ENCODE measurements at regions not wholly inside any gene's neighbourhood (a gene's known extent, or its start where the extent isn't known, plus 50 kb on each side); places are given as distances from the start of the nearest gene placed in this dataset.

GRCh38 chr4:138707746-138708677 is 307.6 kb upstream of the NOCT start:
- Mint-ChIP-seq H3K27ac (no peak overlapping the region), H3K4me1 (ENCODE audit: low read depth in 2 of 2) (no peaks in the 10 kb centered on the region)

GRCh38 chr4:138706201-138706600 is 309.4 kb upstream of the NOCT start:
- H3K9me3 Mint-ChIP-seq: peaks cover 3 to 8% of the 10 kb centered on the region in 2 donors

More at GRCh38 chr4:138707746-138708677, 307.6 kb upstream of the NOCT start:
- peaks cover 3% of the 10 kb centered on the region for H3K36me3 Mint-ChIP-seq (ENCODE audit: insufficient read depth)
- DNase-seq (no peak), ATAC-seq (replicated peaks) (no peak)
- peaks cover 0 to 6% of the 10 kb centered on the region in 2 donors for H3K27me3 Mint-ChIP-seq
- no peak overlapping the region for H3K4me3 Mint-ChIP-seq
- peaks cover 3 to 8% of the 10 kb centered on the region in 2 donors for H3K9me3 Mint-ChIP-seq

GRCh38 chr4:138702190-138702824 is 313.3 kb upstream of the NOCT start:
- H3K4me3 Mint-ChIP-seq: no peak overlapping the region
- no peaks in the 10 kb centered on the region for H3K27me3 Mint-ChIP-seq
- peaks cover 3% of the 10 kb centered on the region for H3K36me3 Mint-ChIP-seq (ENCODE audit: insufficient read depth)
- DNase-seq (no peak), ATAC-seq (replicated peaks) (no peak)
- H3K4me1 Mint-ChIP-seq (ENCODE audit: low read depth in 2 of 2): no peaks in the 10 kb centered on the region
- no peaks in the 10 kb centered on the region for H3K9me3 Mint-ChIP-seq
- H3K27ac Mint-ChIP-seq: no peak overlapping the region

More at GRCh38 chr4:138706201-138706600, 309.4 kb upstream of the NOCT start:
- ATAC-seq (replicated peaks) (no peak), DNase-seq (no peak)
- Mint-ChIP-seq H3K27ac (no peak overlapping the region), H3K27me3 (peaks cover 0 to 6% of the 10 kb centered on the region in 2 donors), H3K4me1 (ENCODE audit: low read depth in 2 of 2) (no peaks in the 10 kb centered on the region), H3K4me3 (no peak overlapping the region), H3K36me3 (ENCODE audit: insufficient read depth) (peaks cover 3% of the 10 kb centered on the region)

DNA sequence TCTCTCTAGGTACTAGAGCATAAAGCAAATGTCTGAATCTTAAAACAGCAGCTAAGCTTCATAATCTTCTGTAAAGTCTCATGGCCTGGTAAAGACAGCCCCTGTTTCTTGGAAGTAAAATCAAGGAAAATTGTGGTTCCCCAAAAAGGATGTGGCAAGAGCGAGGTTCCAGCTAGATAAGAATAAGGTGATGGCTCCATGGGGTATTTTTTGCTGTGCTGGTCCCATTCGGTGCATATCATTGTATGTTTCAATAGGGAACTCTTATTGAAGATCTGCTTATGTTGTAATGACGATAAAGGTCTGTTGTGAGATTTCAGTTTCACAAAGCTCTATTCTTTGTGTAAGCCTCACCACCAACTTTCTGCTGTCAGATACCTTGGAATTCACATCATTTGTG is 316.9 kb upstream of the NOCT start:
- H3K36me3 Mint-ChIP-seq (ENCODE audit: insufficient read depth): peaks cover 2% of the 10 kb centered on the region
- peaks cover 0 to 10% of the 10 kb centered on the region in 2 donors for H3K9me3 Mint-ChIP-seq
- ATAC-seq (replicated peaks) (no peak), DNase-seq (no peak)
- no peaks in the 10 kb centered on the region for H3K4me1 Mint-ChIP-seq (ENCODE audit: low read depth in 2 of 2)
- H3K4me3 Mint-ChIP-seq: no peak overlapping the region
- H3K27ac Mint-ChIP-seq: no peak overlapping the region
- peaks cover 11 to 13% of the 10 kb centered on the region in 2 donors for H3K27me3 Mint-ChIP-seq

DNA sequence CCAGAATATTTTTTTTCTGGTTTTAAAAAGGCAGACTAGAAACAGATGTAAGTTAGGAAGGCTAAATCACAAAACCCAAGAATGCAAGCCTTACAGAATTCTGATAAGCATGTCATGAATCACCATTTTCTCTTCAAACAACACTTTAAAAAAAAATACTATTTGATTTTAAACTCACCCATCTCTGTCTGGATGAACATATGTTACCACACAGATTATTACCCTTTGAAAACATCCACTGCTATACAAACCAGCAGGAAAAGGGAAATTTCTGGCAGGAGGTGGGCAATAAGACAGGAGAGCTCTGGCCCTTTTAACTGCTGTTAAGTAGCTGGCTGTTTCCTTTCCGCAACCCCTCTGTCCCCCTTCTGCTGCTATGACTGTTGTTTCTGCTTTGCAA is 317.7 kb upstream of the NOCT start:
- DNase-seq: no peak
- no peak for ATAC-seq (replicated peaks)
- H3K4me1 Mint-ChIP-seq (ENCODE audit: low read depth in 2 of 2): no peaks in the 10 kb centered on the region
- no peak overlapping the region for H3K27ac Mint-ChIP-seq
- peaks cover 11 to 13% of the 10 kb centered on the region in 2 donors for H3K27me3 Mint-ChIP-seq
- H3K9me3 Mint-ChIP-seq: peaks cover 0 to 10% of the 10 kb centered on the region in 2 donors
- no peaks in the 10 kb centered on the region for H3K36me3 Mint-ChIP-seq (ENCODE audit: insufficient read depth)
- H3K4me3 Mint-ChIP-seq: no peak overlapping the region

DNA sequence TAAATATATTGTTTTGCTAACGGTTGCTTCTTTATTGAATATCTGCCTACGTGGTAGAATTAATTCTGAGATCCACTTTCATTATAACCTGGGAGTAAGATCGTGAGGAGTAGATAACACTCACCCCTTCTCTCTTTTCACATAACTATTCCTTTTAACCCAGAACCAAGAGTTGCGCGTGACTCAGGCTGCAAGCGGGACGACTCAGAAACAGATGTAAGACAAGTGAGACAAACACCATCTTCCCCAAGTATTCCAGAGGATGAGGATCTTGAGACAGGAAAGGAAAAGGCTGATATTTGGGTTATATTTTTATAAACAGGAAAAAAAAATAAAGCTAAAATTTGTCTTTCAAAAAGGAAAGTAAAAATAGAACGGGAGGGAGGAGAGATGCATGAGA is 318.8 kb upstream of the NOCT start:
- Mint-ChIP-seq H3K9me3 (peaks cover 0 to 10% of the 10 kb centered on the region in 2 donors), H3K27me3 (peaks cover 11 to 13% of the 10 kb centered on the region in 2 donors), H3K36me3 (ENCODE audit: insufficient read depth) (no peaks in the 10 kb centered on the region), H3K27ac (no peak overlapping the region), H3K4me1 (ENCODE audit: low read depth in 2 of 2) (no peaks in the 10 kb centered on the region), H3K4me3 (no peak overlapping the region)
- DNase-seq (no peak), ATAC-seq (replicated peaks) (no peak)

DNA sequence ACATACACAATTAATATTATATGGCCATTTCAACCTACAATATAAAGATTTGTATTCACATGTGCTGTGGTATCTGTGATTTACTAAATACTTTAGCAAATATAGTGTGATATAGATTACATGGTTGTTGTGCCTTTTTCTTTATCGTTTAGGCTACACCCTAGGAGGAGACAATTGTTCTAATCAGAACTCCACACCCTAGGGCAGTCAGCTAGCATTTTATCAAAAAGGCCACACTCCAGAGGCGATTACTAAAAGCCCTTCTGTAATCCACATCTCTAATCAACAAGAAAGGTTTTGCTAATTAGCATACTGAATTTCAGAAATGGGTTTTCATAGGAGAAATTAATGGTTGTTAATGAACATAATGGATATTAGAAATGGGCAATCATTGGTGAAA is 319.5 kb upstream of the NOCT start:
- H3K36me3 Mint-ChIP-seq (ENCODE audit: insufficient read depth): no peaks in the 10 kb centered on the region
- peaks cover 11 to 13% of the 10 kb centered on the region in 2 donors for H3K27me3 Mint-ChIP-seq
- no peak for ATAC-seq (replicated peaks)

GRCh38 chr4:138693526-138693925 is 322.1 kb upstream of the NOCT start:
- no peak for DNase-seq
- no peak for ATAC-seq (replicated peaks)
- Mint-ChIP-seq H3K27ac (no peak overlapping the region), H3K27me3 (peaks cover 14 to 17% of the 10 kb centered on the region in 2 donors), H3K36me3 (ENCODE audit: insufficient read depth) (no peaks in the 10 kb centered on the region), H3K9me3 (peaks cover 0 to 10% of the 10 kb centered on the region in 2 donors), H3K4me1 (ENCODE audit: low read depth in 2 of 2) (no peaks in the 10 kb centered on the region), H3K4me3 (no peak overlapping the region)

More for the DNA sequence above, 319.5 kb upstream of the NOCT start:
- no peak for DNase-seq
- peaks cover 0 to 10% of the 10 kb centered on the region in 2 donors for H3K9me3 Mint-ChIP-seq
- H3K4me1 Mint-ChIP-seq (ENCODE audit: low read depth in 2 of 2): no peaks in the 10 kb centered on the region
- H3K4me3 Mint-ChIP-seq: no peak overlapping the region
- H3K27ac Mint-ChIP-seq: no peak overlapping the region

DNA sequence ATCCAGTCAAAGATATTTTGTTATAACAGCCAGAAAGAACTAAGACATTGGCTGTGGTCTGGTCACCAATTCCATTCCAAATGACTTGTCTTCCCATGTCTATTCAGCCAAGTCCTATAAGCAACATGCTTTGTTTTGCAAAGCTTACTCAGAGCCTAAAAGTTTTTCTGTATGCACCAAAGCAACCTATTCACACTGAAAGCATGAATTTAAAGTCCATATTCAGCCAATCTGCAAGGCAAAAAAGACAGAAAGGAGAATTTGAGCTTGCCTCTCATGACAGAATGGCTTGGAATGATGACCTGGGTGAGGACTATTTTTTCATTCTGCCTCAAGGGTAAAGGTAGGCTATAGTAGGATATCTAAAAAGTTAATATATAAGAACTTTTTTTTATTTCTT is 323.2 kb upstream of the NOCT start:
- no peak overlapping the region for H3K27ac Mint-ChIP-seq
- H3K27me3 Mint-ChIP-seq: peaks cover 22 to 25% of the 10 kb centered on the region in 2 donors
- no peak overlapping the region for H3K4me3 Mint-ChIP-seq
- H3K4me1 Mint-ChIP-seq (ENCODE audit: low read depth in 2 of 2): no peaks in the 10 kb centered on the region
- ATAC-seq (replicated peaks): no peak
- peaks cover 0 to 10% of the 10 kb centered on the region in 2 donors for H3K9me3 Mint-ChIP-seq
- no peak for DNase-seq
- H3K36me3 Mint-ChIP-seq (ENCODE audit: insufficient read depth): no peaks in the 10 kb centered on the region

DNA sequence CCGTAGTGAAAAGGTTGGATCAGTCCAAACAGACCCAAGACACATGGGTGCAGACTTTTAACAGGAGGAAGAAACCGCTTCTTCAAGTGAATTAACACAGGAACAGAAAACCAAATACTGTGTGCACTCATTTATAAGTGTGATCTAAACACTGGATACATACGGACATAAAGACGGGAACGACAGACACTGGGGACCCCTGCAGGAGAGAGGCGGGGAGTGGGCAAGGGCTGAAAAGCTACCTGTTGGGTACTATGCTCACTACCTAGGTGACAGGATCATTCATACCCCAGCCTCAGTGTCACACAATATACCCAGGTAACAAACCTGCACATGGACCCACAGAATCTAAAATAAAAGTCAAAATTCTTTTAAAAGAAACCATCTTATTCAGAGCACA is 326.0 kb upstream of the NOCT start:
- peaks cover 15 to 34% of the 10 kb centered on the region in 2 donors for H3K27me3 Mint-ChIP-seq
- no peak overlapping the region for H3K27ac Mint-ChIP-seq
- ATAC-seq (replicated peaks) (no peak), DNase-seq (no peak)
- no peaks in the 10 kb centered on the region for H3K36me3 Mint-ChIP-seq (ENCODE audit: insufficient read depth)
- H3K4me1 Mint-ChIP-seq (ENCODE audit: low read depth in 2 of 2): no peaks in the 10 kb centered on the region
- peaks cover 2% of the 10 kb centered on the region in 2 donors for H3K9me3 Mint-ChIP-seq
- no peak overlapping the region for H3K4me3 Mint-ChIP-seq

DNA sequence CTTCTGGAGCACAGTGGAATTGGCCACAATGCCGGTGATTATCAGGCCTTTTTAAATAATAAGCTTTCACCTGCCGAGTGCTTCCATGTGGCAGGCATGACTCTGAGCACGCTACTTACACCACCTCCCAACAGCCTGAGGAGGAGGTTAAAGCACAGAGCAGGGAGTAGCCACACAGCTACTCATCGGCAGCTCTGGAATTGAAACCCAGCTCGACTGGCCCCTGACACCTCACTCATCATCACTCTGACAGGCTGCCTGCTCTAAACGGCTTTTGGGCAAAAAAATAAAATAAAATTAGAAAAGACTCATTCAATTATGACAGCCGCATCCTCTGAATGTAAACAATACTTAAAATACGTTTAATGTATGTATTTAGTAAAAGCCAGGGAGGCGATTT is 326.4 kb upstream of the NOCT start:
- Mint-ChIP-seq H3K27ac (no peak overlapping the region), H3K4me3 (no peak overlapping the region), H3K27me3 (peaks cover 11 to 31% of the 10 kb centered on the region in 2 donors), H3K36me3 (ENCODE audit: insufficient read depth) (no peaks in the 10 kb centered on the region), H3K4me1 (ENCODE audit: low read depth in 2 of 2) (no peaks in the 10 kb centered on the region), H3K9me3 (peaks cover 0 to 2% of the 10 kb centered on the region in 2 donors)
- ATAC-seq (replicated peaks) (no peak), DNase-seq (no peak)

DNA sequence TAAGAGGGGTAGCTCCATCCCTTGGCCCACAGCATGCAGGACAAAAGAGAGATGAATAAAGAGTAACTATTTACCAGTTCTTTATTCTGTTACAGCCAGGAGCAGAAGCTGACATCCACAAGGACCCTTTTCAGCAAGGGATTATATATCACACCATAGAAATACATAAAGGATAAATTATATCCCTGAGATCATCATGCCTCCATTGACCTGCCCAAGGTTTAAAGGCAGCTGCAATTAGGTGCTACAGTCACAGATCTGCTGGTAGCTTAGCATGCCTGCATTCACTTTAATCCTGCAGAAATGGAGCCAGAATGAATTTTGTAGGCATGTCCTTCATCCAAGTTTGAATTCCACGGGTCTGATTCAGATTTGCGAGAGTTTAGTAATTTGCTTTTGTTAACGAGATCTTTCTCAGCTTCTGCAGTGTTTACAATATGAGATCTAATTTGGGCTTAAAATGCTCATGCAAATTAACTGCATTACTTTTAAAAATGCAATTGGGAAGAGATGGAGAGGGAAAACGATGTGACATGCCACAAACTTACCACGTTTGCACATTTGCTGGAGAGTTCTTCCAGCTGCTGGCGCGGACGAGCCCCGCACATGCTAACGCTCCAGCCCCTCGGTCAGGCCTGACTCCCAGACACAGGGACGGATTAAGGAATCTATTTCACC is 327.0 kb upstream of the NOCT start:
- ATAC-seq (replicated peaks): no peak
- Mint-ChIP-seq H3K36me3 (ENCODE audit: insufficient read depth) (no peaks in the 10 kb centered on the region), H3K27me3 (peaks cover 11 to 31% of the 10 kb centered on the region in 2 donors), H3K9me3 (peaks cover 0 to 2% of the 10 kb centered on the region in 2 donors), H3K27ac (no peak overlapping the region), H3K4me3 (no peak overlapping the region), H3K4me1 (ENCODE audit: low read depth in 2 of 2) (no peaks in the 10 kb centered on the region)
- no peak for DNase-seq

GRCh38 chr4:138686106-138686835 is 329.3 kb upstream of the NOCT start:
- H3K36me3 Mint-ChIP-seq (ENCODE audit: insufficient read depth): no peaks in the 10 kb centered on the region

More at GRCh38 chr4:138686106-138686835, 329.3 kb upstream of the NOCT start:
- Mint-ChIP-seq H3K4me3 (no peak overlapping the region), H3K4me1 (ENCODE audit: low read depth in 2 of 2) (no peaks in the 10 kb centered on the region), H3K27me3 (peaks cover 21 to 43% of the 10 kb centered on the region in 2 donors), H3K27ac (no peak overlapping the region), H3K9me3 (peaks cover 0 to 2% of the 10 kb centered on the region in 2 donors)
- ATAC-seq (replicated peaks) (no peak), DNase-seq (no peak)

All from effector memory CD8-positive, alpha-beta T cell (primary cell).